H1 (cell line): ENCODE measurements at regions not wholly inside any gene's neighbourhood (a gene's known extent, or its start where the extent isn't known, plus 50 kb on each side); places are given as distances from the start of the nearest gene placed in this dataset.

Source experiments
- ASH2L ChIP-seq: fragments of 200-600, 300-600 bp; sonication (generic); IDR thresholded peaks from one replicate; pipeline ENCODE4 v1.7.1; 2017; ENCODE audit warnings: low read length
- E2F6 ChIP-seq: IDR thresholded peaks from 2 replicates; pipeline ENCODE4 v1.6.1; 2012; ENCODE audit warnings: inconsistent platforms
- EZH2 ChIP-seq: fragments of 200-600 bp; sonication (generic); IDR thresholded peaks from 2 replicates; pipeline ENCODE4 v1.7.1; 2012; ENCODE audit warnings: low read depth, mild to moderate bottlenecking, moderate library complexity, low read length, inconsistent platforms; ENCODE audit not compliant: severe bottlenecking
- POLR2A ChIP-seq, 2 experiments: IDR thresholded peaks; 1 replicate in 1 of 2; 2 replicates in 1 of 2; pipeline ENCODE4 v1.6.1; 2011; ENCODE audit warnings: low read depth in 2 of 2, low read length in 2 of 2, mild to moderate bottlenecking in 2 of 2; ENCODE audit errors: control extremely low read depth in 1 of 2

- TF ChIP-seq ASH2L, result no peak
- TF ChIP-seq EZH2, result no peak
- no peak for TF ChIP-seq POLR2A (IDR thresholded peaks at IDR 0.05; ENCODE audit: control extremely low read depth in 1 of 2, low read depth in 2 of 2, low read length in 2 of 2)
- TF ChIP-seq E2F6, result no peak
Measured at GRCh38 chr1:83503153-83503552, 495.8 kb downstream of the TTLL7 start.
